Astrocyte (in vitro differentiated cells and primary cell): ENCODE measurements at regions not wholly inside any gene's neighbourhood (a gene's known extent, or its start where the extent isn't known, plus 50 kb on each side); places are given as distances from the start of the nearest gene placed in this dataset.

Experiments
- EZH2 ChIP-seq: IDR thresholded peaks from 2 replicates; pipeline ENCODE4 v1.6.1; 2012; ENCODE audit warnings: mild to moderate bottlenecking, low read length, inconsistent platforms; ENCODE audit not compliant: insufficient read depth
- TF ChIP-seq, protein P1 (sequence below): IDR thresholded peaks from 2 replicates; pipeline ENCODE4 v1.5.1; 2011; ENCODE audit warnings: low read depth, mild to moderate bottlenecking, inconsistent platforms, low read length, moderate library complexity; ENCODE audit not compliant: insufficient read depth

- TF ChIP-seq, protein P1, sequence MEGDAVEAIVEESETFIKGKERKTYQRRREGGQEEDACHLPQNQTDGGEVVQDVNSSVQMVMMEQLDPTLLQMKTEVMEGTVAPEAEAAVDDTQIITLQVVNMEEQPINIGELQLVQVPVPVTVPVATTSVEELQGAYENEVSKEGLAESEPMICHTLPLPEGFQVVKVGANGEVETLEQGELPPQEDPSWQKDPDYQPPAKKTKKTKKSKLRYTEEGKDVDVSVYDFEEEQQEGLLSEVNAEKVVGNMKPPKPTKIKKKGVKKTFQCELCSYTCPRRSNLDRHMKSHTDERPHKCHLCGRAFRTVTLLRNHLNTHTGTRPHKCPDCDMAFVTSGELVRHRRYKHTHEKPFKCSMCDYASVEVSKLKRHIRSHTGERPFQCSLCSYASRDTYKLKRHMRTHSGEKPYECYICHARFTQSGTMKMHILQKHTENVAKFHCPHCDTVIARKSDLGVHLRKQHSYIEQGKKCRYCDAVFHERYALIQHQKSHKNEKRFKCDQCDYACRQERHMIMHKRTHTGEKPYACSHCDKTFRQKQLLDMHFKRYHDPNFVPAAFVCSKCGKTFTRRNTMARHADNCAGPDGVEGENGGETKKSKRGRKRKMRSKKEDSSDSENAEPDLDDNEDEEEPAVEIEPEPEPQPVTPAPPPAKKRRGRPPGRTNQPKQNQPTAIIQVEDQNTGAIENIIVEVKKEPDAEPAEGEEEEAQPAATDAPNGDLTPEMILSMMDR, result no peak
- no peak for TF ChIP-seq EZH2
These were observed 304.4 kb downstream of the SEC14L1 start for GRCh38 chr17:77444984-77445759.
